AG04450 (cell line): ENCODE measurements at regions not wholly inside any gene's neighbourhood (a gene's known extent, or its start where the extent isn't known, plus 50 kb on each side); places are given as distances from the start of the nearest gene placed in this dataset.
"Not testable (repeated sequence)": the region's sequence is repeated elsewhere in the genome, so short reads cannot be mapped to it uniquely, and the experiment has no call there.

Source experiments
- CTCF ChIA-PET: fragments of 300-600, 350-600 bp; formaldehyde crosslinking; extraction: SDS; loops from one replicate; lab custom pipeline; 2022; ENCODE audit warnings: antibody characterized with exemption, inconsistent platforms; lab: Charles Lee
- POLR2A ChIA-PET: fragments of 350-600 bp; formaldehyde crosslinking; extraction: SDS; loops from one replicate; lab custom pipeline; 2021; ENCODE audit warnings: antibody characterized with exemption, inconsistent platforms; lab: Yijun Ruan, JAX
- DNase-seq: peaks from one replicate; pipeline ENCODE4 v3.0.0-alpha.2; 2011; ENCODE audit warnings: low read depth, low spot score
- H3K27ac ChIP-seq: one replicate; pipeline ENCODE4 v1.5.1; 2012; ENCODE audit warnings: low read depth, low read length, control low read depth
- H3K27me3 ChIP-seq: one replicate; pipeline ENCODE4 v1.6.0; 2012; ENCODE audit warnings: low read length; ENCODE audit not compliant: control insufficient read depth, insufficient read depth
- H3K4me3 ChIP-seq: 2 replicates; pipeline ENCODE4 v1.5.1; 2011; ENCODE audit warnings: mild to moderate bottlenecking, low read depth, low read length, control low read depth
- H3K9me3 ChIP-seq: 2 replicates; pipeline ENCODE4 v1.5.1; 2012; ENCODE audit warnings: low read length; ENCODE audit not compliant: control insufficient read depth, insufficient read depth
- CTCF ChIP-seq: IDR thresholded peaks from 2 replicates; pipeline ENCODE4 v1.5.1; 2011; ENCODE audit warnings: low read depth, low read length, control low read depth, inconsistent platforms

GRCh38 chr7:138355254-138355653 is 104.8 kb upstream of the TRIM24 start:
- peaks cover 50% of the 10 kb centered on the region for H3K9me3 ChIP-seq
- no peaks in the 10 kb centered on the region for H3K27me3 ChIP-seq
- H3K27ac ChIP-seq = no peak overlapping the region
- POLR2A ChIA-PET = no interaction called here
- no peak for TF ChIP-seq CTCF
- CTCF ChIA-PET = no interaction called here
- no peak for DNase-seq
- no peak overlapping the region for H3K4me3 ChIP-seq

GRCh38 chr7:138358850-138359341 is 101.2 kb upstream of the TRIM24 start:
- Histone ChIP-seq H3K27ac (no peak overlapping the region), H3K9me3 (peaks cover 38% of the 10 kb centered on the region), H3K27me3 (no peaks in the 10 kb centered on the region), H3K4me3 (no peak overlapping the region)
- no peak for DNase-seq
- ChIA-PET CTCF (no interaction called here), POLR2A (no interaction called here)
- TF ChIP-seq CTCF = no peak

- no peak overlapping the region for H3K4me3 ChIP-seq
- no peak for TF ChIP-seq CTCF
- no peak for DNase-seq
- peaks cover 29% of the 10 kb centered on the region for H3K9me3 ChIP-seq
- POLR2A ChIA-PET = no interaction called here
- no peaks in the 10 kb centered on the region for H3K27me3 ChIP-seq
- CTCF ChIA-PET = no interaction called here
- H3K27ac ChIP-seq = no peak overlapping the region
These were observed 100.0 kb upstream of the TRIM24 start for GRCh38 chr7:138359870-138360559.

GRCh38 chr7:138363721-138364120 is 96.3 kb upstream of the TRIM24 start:
- Histone ChIP-seq H3K4me3 (no peak overlapping the region), H3K27ac (no peak overlapping the region), H3K9me3 (peaks cover 13% of the 10 kb centered on the region), H3K27me3 (no peaks in the 10 kb centered on the region)
- CTCF ChIA-PET = no interaction called here
- POLR2A ChIA-PET = no interaction called here
- TF ChIP-seq CTCF = no peak
- DNase-seq = no peak

- not testable (repeated sequence) for H3K27ac ChIP-seq
These were observed 93.9 kb upstream of the TRIM24 start for GRCh38 chr7:138366137-138366536.

GRCh38 chr7:138366676-138367075 is 93.4 kb upstream of the TRIM24 start:
- POLR2A ChIA-PET, H3K4me3 ChIP-seq, CTCF ChIA-PET, H3K27me3 ChIP-seq, H3K27ac ChIP-seq, DNase-seq: not testable (repeated sequence)
- H3K9me3 ChIP-seq = peaks cover 21% of the 10 kb centered on the region

More at GRCh38 chr7:138366137-138366536, 93.9 kb upstream of the TRIM24 start:
- H3K4me3 ChIP-seq, H3K27me3 ChIP-seq, DNase-seq, CTCF ChIA-PET, POLR2A ChIA-PET: not testable (repeated sequence)
- H3K9me3 ChIP-seq = peaks cover 17% of the 10 kb centered on the region
